Hepatic stellate cell (primary cell): ENCODE measurements at regions not wholly inside any gene's neighbourhood (a gene's known extent, or its start where the extent isn't known, plus 50 kb on each side); places are given as distances from the start of the nearest gene placed in this dataset.

Experiments used
- DNase-seq: peaks from one replicate; pipeline ENCODE4 v3.0.0; 2011; ENCODE audit warnings: low spot score

DNA sequence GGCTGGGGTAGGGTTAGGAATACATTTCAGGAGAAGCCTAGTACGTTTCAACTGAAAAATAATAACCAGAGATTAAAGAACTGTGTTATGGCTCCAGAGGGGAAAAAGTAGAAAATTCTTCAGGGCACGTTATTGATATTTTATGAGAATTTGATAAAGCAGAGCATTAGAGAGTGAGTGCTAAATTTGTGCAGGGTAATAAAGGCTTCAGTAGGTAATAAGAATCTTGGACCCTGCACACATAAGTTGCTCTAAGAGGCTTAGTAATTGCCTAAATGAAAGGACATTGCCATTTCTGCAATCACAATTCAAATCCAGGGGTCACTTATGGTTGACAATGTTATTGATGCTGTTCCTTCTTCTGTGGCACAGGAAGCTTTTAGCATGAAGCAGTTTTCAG is 439.4 kb upstream of the DCN start:
- no peak for DNase-seq

DNA sequence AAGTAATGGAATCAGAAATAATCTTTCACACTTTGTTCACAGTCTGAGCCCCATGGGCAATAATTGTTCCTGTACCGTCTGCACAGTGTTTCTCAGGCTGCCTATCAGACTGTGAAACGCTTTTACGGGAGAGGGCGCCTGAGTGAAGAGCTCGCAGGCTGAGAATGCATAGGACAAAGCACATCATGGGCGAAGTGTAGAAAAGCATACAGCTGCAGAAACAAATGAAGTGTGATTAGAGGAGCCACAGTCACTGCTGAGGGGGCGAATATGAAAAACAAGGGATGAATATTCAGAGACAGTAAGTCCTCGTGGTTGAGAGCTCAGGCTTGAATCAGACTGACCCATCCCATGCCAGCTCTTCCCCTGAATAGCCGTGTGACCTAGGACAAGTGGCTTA is 438.4 kb upstream of the DCN start:
- DNase-seq, result no peak

DNA sequence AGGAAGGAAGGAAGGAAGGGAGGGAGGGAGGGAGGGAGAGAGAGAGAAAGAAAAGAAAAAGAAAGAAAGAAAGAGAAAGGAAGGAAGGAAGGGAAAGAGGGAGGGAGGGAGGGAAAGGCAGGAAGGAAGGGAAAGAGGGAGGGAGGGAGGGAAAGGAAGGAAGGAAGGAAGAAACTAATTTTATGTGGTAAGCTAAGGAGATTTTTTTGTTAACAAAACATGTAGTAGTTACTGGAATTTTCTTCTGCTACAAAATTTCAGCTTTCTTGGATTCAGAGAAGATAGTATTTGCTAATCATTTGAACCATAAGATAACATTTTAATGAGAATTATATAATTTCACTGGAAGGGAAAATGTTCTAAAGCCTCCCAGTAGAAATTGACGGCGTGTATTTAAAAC is 437.8 kb upstream of the DCN start:
- no peak for DNase-seq

DNA sequence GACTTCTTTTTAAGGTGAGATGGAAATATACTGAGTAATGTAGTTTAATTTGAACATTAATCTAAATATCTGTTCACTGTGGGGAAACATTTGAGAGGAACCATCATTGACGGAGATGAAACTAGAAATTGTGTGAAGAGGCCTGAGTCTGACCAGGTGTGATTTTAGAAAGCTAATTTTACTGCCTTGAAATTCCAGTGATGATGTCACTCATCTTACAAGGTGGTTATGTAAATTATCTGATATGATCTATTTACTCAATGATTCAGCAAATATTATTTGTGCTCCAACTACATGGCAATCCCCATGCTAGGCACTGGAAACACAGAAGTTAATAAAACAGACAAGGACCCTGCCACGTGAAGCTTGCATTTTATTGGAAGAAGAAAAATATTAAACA is 435.7 kb upstream of the DCN start:
- DNase-seq, result no peak

DNA sequence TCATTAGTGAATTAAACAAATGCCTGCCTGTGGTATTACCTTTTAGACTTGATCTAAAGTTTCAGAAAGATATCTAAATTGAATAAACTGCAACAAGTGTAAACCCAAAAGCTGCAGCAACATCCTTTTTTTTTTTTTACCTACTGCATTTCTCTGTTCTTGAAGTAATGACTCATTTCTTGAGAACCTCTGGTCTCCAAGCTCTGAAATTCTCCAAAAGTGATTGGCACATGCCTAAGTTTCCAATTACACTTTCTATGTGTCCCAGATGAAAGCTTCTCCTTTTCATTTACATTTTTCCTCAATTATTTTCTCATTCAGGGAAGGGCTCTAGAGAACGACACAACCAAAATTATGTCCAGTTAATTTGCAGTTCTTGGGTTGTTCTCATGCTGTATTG is 435.2 kb upstream of the DCN start:
- no peak for DNase-seq

DNA sequence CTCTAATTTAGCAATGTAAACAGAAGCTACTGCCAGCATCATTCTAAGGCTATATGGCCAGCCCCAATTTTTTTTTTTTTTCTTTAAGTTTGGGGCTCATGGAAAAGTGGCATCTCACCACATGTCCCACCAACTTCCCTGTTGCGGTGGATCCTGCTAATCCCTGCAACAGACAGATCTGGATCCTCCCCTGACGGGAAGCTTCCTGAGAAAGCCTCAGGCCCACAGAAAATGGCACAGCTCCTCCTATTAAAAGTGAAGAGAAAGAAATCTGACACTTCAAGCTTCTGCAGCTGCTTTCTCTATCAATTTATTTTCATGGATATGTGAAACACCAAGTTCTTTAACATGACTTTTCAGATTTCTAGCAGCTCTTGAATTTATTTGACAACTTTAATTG is 433.8 kb upstream of the DCN start:
- no peak for DNase-seq

DNA sequence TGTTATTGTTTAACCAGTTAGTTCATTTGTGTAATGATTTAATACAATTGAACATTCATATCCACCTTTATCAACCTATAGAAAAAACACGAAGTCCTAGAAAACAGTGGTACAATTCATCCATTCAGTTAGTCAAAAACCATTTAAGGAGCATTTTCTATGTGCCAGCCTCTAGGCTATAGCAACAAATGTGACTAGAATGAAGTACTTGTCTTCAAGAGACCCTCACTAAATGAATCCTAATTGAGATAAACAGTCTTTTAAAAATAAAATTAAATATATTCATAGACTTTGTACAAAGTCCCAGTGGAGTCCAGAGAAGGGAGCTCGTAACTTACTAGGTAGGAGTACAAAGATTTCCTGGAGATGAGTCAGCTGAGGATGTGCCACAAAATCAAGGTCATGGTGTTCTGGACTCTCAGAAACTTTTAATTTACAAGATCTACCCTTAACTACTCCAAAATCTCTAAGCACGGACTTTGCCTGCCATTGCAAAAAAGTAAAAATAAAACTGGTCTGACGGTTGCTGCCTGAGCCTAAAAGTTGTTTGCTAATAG is 430.7 kb upstream of the DCN start:
- no peak for DNase-seq

DNA sequence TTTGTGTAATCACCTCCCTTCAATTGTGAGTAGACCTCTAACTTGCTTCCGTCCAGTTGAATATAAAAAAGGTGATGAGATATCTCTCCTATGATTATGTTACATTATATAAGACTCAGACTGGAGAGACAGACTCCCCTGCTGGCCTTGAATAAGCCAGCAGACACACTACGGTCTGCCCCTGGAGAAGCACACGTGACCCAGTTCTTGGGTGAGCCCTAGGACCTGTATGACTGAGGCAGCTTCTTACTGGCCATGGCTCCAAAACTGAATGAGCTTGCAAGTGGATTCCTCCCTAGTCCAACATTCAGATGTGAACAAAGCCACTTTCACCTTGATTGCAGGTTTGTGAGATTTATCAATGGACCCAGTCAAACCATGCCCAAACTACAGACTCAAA is 427.9 kb upstream of the DCN start:
- no peak for DNase-seq

DNA sequence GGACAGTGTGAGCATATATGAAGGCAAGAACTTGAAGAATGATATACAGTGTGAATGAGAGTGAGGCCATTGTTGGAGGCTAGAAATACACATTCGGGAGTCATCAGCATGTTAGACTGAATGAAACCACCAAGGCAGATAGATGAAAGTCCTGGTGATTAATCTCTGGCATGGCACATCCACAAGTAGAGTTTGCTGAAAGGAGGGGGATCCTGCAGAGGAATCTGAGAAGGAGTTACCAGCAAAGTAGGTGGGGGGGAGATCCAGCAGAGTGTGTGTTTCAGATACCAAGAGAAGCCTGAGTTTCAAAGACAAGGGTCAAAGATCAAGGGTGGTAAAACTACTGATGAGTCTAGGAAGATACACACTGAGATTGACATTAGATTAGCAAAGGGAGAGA is 426.7 kb upstream of the DCN start:
- DNase-seq, result no peak

DNA sequence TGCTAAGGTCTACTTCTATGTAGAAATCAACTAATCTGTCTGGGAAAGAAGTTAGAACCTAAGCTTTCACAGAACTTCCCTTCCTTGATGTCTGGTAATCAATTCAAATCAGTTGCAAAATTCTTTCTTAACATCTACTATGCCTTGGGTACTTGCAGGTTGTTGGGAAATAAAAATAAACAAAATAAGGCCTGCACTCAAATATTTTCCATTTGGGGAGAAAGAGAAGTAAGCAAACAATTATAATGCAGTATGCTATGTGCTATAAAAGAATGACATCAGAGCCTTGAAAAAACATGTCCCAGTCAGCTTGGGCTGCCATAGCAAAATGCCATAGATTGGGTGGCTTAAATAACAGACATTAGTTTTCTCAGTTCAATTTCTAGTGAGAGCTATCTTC is 425.9 kb upstream of the DCN start:
- no peak for DNase-seq

DNA sequence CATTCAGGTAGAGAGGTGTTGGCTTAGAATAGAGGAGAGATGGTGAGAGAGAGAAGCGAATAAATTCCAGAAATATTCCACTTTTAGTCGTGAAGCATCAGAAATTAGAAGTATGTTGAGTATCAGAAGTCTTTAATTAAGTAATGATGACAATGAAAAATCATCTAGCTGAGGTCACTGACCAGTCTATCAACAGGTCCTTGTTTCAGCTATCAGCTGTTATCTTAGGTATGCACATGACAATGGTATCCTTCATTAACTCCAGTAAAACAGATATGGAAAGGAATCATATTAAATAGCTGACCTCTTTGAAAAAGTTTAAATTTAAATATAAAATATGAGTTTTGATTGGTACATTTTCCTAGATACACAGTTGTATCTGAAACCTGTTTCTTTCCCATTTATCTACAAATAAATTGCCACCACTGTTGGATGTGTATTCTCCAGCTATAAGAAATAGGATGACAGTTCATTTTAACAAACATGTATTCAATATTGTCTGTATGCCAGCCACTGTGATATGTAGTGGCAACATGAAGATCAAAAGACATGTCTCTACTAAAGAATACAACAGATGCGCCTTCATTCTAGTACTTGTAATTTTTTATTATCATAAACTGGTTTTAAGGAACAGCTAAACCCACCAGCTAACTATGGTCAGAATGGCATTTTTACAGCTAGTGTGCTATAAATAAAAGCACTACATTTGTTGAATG is 424.2 kb upstream of the DCN start:
- no peak for DNase-seq

DNA sequence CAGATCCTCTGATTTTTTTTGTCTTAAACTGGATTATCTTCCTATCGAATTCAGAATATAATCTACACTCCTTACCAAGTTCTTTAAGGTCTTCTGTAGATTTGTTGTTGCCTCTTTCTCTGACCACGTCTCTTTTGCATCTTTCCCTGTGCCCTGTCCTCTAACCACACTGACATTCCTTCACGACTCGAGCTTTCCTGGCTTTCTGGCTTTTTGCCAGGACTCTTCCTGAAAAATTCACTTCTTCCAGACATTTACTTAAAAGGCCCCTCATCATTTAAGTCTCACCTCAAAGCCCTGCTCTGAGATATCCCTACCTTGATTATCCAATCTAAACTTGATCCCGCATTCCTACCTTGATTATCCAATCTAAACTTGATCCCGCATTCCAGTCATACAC is 422.3 kb upstream of the DCN start:
- DNase-seq, result no peak

DNA sequence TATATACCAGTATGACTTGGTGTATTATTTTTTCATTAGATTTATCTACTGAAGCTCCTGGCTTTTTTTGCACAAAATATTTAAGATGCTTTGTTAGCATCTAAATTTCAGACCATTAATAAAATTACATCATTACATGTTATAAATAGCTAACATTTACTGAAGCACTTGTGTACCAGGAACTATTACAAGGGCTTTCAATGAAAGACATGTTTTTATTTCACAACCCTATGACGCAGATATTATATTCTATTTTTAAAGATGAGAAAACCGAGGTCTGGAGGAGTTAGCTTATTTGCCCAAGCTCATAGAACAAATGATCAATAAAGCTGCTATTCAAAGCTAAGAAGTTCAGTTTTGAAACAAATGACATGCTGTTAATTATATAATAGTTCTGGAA is 420.4 kb upstream of the DCN start:
- DNase-seq, result no peak

DNA sequence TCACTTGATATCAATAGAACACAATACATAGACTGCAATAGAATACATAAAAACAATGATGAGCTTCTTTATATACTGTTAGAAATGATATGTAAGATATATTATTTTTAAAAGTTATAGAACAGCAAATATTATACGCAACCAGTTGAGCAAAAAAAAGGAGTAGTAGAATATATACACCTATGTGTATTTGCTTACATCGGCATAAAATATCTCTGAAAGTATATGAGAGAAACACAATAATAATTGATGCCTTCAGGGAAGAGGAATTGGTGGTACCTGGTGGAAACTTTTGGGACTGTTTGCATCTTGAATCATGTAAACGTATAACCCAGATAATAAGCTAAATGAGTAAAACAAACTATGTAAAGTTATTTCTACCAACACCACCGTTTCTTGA is 418.4 kb upstream of the DCN start:
- no peak for DNase-seq

DNA sequence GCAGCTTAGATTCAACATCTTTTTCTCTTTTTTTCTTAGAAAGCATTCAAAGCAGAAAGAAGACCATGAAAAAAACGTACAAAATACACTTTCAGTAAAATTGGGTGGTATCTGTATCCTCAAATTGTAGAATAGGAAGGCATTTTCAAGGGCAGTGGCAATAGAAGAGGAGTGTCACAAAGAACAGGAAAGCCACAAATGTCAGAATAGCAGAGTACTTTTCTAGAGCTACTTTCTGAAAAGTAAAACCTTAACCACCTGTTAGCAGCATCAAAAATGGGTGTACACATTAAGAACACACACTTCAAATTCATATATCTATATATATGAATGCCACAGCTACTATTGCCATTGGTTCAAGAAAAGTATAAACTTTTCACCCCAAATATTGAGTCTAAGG is 412.1 kb upstream of the DCN start:
- DNase-seq, result no peak

DNA sequence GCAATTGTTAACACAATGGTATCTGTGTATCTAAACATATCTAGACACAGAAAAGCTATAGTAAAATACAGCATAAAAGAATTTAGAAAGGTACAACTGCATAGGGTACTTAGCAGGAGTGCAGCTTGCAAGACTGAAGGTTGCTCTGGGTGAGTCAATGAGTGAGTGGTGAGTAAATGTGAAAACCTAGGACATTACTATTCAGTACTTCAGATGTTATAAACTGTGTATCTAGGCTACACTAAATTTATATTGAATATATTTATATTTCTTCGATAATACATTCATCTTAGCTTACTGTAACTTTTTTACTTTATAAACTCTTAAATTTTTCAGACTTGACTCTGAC is 409.0 kb upstream of the DCN start:
- DNase-seq, result no peak

DNA sequence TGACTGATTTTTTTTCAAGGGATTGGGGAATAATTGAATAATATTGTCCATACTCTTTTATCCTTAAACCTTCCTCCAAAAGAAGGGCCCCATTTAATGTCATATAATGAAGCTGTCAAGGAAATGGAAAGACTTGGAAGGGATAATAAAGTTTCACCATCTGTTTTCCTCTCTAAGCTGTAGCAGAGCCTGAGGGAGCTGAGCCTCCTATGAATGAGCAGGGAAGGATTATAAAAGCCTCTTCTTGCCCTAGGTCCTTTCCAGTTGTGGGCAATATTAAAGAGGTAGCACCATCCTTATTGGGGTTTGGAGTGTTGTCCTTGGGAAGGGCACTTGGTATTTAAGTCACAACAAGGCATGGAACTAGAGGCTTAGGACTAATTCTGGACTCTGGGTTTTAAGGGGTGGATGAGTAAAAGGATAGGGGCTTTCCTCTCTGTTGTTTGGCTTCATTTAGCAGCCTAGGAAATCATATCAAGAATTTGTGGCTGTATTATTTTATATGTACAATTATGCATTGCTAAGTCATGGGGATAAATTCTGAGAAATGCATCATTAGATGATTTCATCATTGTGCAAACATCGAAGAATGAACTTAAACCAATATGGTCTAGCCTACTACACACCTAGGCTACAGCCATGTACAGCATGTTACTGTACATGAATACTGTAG is 408.5 kb upstream of the DCN start:
- no peak for DNase-seq

DNA sequence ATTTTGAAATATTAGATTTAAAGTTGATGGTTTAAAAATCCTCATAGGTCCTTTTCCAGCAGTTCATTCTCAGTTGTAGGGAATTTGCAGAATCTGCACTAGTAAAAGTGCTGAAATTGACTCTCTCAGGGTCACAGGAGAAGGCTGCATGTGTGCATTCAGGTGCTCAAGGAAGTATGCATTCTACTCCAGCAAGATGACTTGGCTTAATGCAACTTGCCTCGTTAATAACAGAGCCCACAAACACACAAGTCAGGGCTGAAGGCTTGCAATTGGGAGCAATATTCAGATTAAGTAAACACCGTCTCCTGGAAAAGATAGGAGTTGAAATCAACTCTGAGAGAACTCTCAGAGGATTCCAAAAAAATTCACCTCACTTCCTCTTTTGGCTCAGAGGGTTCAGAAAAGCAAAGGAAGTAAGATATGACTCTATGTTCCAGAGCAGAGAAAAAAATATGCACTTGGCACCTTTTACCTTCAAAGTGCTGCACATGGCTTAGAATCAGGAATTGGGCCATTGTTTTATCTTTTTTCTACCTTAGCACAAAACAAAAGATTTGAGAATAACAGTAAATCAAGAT is 406.3 kb upstream of the DCN start:
- no peak for DNase-seq

DNA sequence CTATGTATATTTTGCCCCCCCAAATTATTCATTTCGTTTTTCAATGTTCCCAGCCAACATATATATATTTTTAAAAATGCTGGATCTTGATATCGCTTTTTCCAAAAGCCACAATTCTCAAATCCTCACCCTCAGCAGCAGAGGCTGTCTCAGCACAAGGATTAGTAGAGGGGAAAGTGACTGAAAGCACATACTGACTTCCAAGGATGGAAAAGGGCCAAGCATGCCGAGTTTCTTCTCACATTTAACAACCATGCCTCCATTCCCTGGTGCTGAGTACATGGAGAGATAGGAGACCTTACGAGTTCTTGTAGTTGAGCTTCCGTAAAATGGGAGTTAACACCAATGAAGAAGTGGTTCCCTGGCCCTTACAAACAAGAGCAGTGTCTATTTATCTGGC is 403.4 kb upstream of the DCN start:
- no peak for DNase-seq

DNA sequence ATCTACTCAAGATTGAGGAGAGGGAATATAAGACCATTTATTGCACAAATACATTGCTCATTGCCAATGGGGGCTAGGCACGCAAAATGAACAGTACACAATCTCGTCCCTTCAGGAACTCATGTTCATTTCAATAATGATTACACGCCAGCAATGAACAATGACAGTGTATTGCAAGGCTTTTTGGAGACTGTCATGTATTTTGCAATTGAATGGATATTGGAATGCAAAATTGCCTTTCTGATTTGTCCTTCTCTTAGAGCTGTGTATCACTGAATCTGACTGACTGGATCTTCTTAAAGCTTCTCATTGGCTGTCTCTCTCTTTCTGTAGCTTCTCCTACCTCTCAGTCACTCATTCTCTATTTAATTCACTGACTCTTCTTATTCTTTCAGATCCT is 400.2 kb upstream of the DCN start:
- no peak for DNase-seq

DNA sequence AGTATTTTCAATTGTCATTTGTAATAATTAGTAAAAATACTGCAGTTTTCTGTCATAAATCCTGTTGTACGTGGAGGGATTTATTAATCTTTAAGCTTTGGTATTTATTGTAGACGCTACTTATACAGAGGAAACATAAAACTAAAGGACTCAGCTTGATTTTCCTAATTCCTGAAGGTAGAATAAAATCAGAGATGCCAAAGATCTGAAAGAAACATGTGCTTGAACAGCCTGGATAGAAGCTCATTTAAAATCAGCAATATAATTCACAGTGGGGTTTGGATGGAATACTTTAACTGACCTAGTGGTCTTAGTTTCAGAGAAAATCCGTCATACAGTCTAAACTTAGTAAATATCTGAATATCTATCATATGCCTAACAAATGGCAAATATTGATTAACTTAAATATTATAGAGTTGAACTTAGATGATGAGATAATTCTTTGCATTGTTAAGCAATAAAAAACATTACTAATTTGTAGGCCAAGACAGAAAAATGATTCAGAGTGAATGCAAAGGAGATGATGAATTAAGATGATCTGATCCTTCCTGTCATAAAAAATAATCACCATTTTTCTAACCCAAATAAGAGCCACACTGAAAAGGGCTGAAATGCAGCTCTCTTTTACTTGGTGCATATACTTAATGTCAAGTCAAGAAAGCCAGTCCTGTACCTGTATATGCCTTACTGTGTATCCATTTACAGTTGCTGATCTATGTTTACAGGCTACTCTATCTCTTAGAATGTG is 397.1 kb upstream of the DCN start:
- no peak for DNase-seq

DNA sequence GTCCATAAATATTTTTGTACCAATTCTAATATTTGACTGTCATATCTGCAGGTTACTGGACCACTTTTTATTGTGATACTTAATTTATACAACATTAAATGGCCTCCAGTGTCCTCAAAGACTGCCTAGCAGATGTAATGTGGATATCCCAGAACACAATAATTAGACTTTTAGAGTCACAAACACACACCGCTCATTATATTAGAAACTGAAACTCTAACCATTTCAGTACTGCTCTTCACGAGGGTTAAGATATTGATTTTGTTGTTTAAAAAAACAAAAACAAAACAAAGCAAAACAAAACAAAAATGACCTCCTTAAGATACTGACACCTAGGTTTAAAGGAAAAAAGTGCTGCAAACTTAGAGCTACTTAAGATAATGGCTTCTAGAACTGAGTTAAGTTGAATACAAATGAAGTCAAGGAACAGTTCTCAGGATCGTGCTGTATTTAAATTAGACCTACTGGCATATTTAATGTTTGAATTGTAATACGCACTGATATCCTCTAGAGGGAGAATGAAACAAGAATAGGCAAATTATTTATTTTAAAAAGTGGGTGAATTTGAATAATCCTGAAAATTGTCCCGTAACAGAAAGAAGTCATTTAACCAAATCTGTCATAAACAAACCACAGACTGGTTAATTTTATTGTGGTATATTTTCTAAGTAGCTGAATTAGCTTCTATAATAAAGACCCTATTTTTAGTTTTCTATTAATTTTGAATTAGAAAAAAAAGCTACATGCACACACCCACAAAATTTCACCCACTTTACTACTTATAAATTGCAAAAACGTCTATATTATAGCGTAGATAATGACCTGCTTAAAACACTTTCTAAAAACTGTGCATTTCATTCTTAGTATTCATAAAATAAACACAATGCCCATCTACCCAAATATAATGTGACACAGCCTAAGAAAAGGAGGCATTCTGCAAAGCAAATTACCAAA is 395.2 kb upstream of the DCN start:
- DNase-seq, result peak; percentile 3
